Limb (tissue), 2 donors: ENCODE measurements at regions not wholly inside any gene's neighbourhood (a gene's known extent, or its start where the extent isn't known, plus 50 kb on each side); places are given as distances from the start of the nearest gene placed in this dataset.

ENCODE experiments used
- DNase-seq, 2 donors: peaks; one replicate each; pipeline ENCODE4 v3.0.0-alpha.2; 2016; ENCODE audit errors: extremely low spot score in 2 of 2

GRCh38 chr1:90781534-90781933 is 64.4 kb upstream of the BARHL2 start:
- no peak for DNase-seq

GRCh38 chr1:90780981-90781380 is 63.9 kb upstream of the BARHL2 start:
- no peak for DNase-seq

GRCh38 chr1:90779573-90779972 is 62.5 kb upstream of the BARHL2 start:
- no peak for DNase-seq

GRCh38 chr1:90778486-90778885 is 61.4 kb upstream of the BARHL2 start:
- DNase-seq, result no peak

GRCh38 chr1:90773812-90774211 is 56.7 kb upstream of the BARHL2 start:
- no peak for DNase-seq

- no peak for DNase-seq
Measured at GRCh38 chr1:90768826-90769225, 51.7 kb upstream of the BARHL2 start.

GRCh38 chr1:90768098-90768497 is 51.0 kb upstream of the BARHL2 start:
- DNase-seq, result no peak
